Stimulated activated CD8-positive, alpha-beta memory T cell treated with anti-CD3 and anti-CD28 coated beads, Interleukin-12 subunit alpha, Interleukin-12 subunit beta, amount 100 ng/mL, for 24 hours (primary cell): ENCODE measurements at regions not wholly inside any gene's neighbourhood (a gene's known extent, or its start where the extent isn't known, plus 50 kb on each side); places are given as distances from the start of the nearest gene placed in this dataset.
A peak's percentile ranks its signal among the peaks of the same experiment; 100 is the strongest.

Source experiments
- DNase-seq: peaks from one replicate; pipeline ENCODE4 v3.0.0-alpha.2; 2020; ENCODE audit errors: extremely low read depth

- DNase-seq: no peak
These were observed 553.9 kb downstream of the VRK1 start for GRCh38 chr14:97350894-97351731.

- no peak for DNase-seq
These were observed 555.9 kb downstream of the VRK1 start for GRCh38 chr14:97353102-97353501.

GRCh38 chr14:97354119-97354722, 557.0 kb downstream of the VRK1 start:
- DNase-seq: no peak

- no peak for DNase-seq
These were observed 562.2 kb downstream of the VRK1 start for GRCh38 chr14:97359341-97359740.

- DNase-seq: no peak
These were observed 564.0 kb downstream of the VRK1 start for GRCh38 chr14:97361181-97361580.

GRCh38 chr14:97361958-97362357, 564.8 kb downstream of the VRK1 start:
- DNase-seq: no peak

GRCh38 chr14:97366400-97366799, 569.2 kb downstream of the VRK1 start:
- no peak for DNase-seq

- no peak for DNase-seq
These were observed 570.1 kb downstream of the VRK1 start for GRCh38 chr14:97367278-97367677.

- no peak for DNase-seq
These were observed 570.9 kb downstream of the VRK1 start for GRCh38 chr14:97368049-97368448.

GRCh38 chr14:97368900-97369564, 571.9 kb downstream of the VRK1 start:
- DNase-seq: no peak

- DNase-seq: no peak
These were observed 572.7 kb downstream of the VRK1 start for GRCh38 chr14:97369901-97370300.

GRCh38 chr14:97376310-97376709, 579.1 kb downstream of the VRK1 start:
- no peak for DNase-seq

- DNase-seq: no peak
These were observed 580.4 kb downstream of the VRK1 start for GRCh38 chr14:97377550-97377949.

- no peak for DNase-seq
These were observed 581.9 kb downstream of the VRK1 start for GRCh38 chr14:97379091-97379531.

GRCh38 chr14:97380539-97380941, 583.4 kb downstream of the VRK1 start:
- DNase-seq: peak; percentile 46

- no peak for DNase-seq
These were observed 584.1 kb downstream of the VRK1 start for GRCh38 chr14:97381309-97381708.

GRCh38 chr14:97382616-97383226, 585.5 kb downstream of the VRK1 start:
- DNase-seq: no peak

GRCh38 chr14:97385727-97386126, 588.5 kb downstream of the VRK1 start:
- no peak for DNase-seq

GRCh38 chr14:97387252-97387874, 590.2 kb downstream of the VRK1 start:
- no peak for DNase-seq

- no peak for DNase-seq
These were observed 591.2 kb downstream of the VRK1 start for GRCh38 chr14:97388408-97388807.

- DNase-seq: no peak
These were observed 593.0 kb downstream of the VRK1 start for GRCh38 chr14:97390096-97390724.
